PC-3 (cell line): ENCODE measurements at regions not wholly inside any gene's neighbourhood (a gene's known extent, or its start where the extent isn't known, plus 50 kb on each side); places are given as distances from the start of the nearest gene placed in this dataset.
"Not testable (repeated sequence)": the region's sequence is repeated elsewhere in the genome, so short reads cannot be mapped to it uniquely, and the experiment has no call there.

Source experiments
- ATAC-seq: fragments of 200-7000 bp; cut with Tn5 transposase; 2 replicates; pipeline ENCODE4 v1.9.1; 2020; ENCODE audit warnings: mild to moderate bottlenecking, moderate library complexity
- BruUV-seq: library from RNA; stranded (reverse); fragments of 400-500 nt; replicated peaks from 2 replicates; lab custom pipeline; 2021; lab: Mats Ljungman, UMichigan
- CTCF ChIA-PET: fragments of 300-600 bp; sonication (Branson Sonifier 250); formaldehyde crosslinking; loops from one replicate; lab custom pipeline; 2022; ENCODE audit warnings: antibody characterized with exemption; lab: Charles Lee
- POLR2A ChIA-PET: fragments of 300-600 bp; sonication (Branson Sonifier 250); formaldehyde crosslinking; loops from one replicate; lab custom pipeline; 2022; ENCODE audit warnings: antibody characterized with exemption; ENCODE audit not compliant: unreplicated experiment; lab: Charles Lee
- DNase-seq: peaks from one replicate; pipeline ENCODE4 v3.0.0-alpha.2; 2015
- H2AFZ ChIP-seq: fragments of 300-600 bp; sonication (generic); 2 replicates; pipeline ENCODE4 v1.6.0; 2016; ENCODE audit warnings: antibody characterized with exemption, low read length
- H3F3A ChIP-seq: fragments of 300-600 bp; sonication (generic); one replicate; pipeline ENCODE4 v1.6.0; 2017; ENCODE audit warnings: antibody characterized with exemption, low read length, control low read depth, mild to moderate bottlenecking; ENCODE audit not compliant: unreplicated experiment
- H3K27ac ChIP-seq: fragments of 300-600 bp; sonication (generic); 2 replicates; pipeline ENCODE4 v1.5.1; 2016; ENCODE audit warnings: mild to moderate bottlenecking, low read length
- H3K27me3 ChIP-seq: fragments of 300-600 bp; sonication (generic); 2 replicates; pipeline ENCODE4 v1.6.1; 2016; ENCODE audit warnings: low read length, mixed read lengths
- H3K36me3 ChIP-seq: fragments of 300-600 bp; sonication (generic); 2 replicates; pipeline ENCODE4 v1.6.1; 2016; ENCODE audit warnings: low read depth, mixed run types, low read length, mixed read lengths
- H3K4me1 ChIP-seq: fragments of 300-600 bp; sonication (generic); 2 replicates; pipeline ENCODE4 v1.5.1; 2016; ENCODE audit warnings: low read length; ENCODE audit not compliant: insufficient read depth
- H3K4me2 ChIP-seq: fragments of 300-600 bp; sonication (generic); 2 replicates; pipeline ENCODE4 v1.6.0; 2016; ENCODE audit warnings: low read length
- H3K4me3 ChIP-seq: fragments of 300-600 bp; sonication (generic); 2 replicates; pipeline ENCODE4 v1.5.1; 2016; ENCODE audit warnings: mild to moderate bottlenecking, low read length, mixed read lengths
- H3K79me2 ChIP-seq: fragments of 300-600 bp; sonication (generic); 2 replicates; pipeline ENCODE4 v1.6.1; 2017; ENCODE audit warnings: low read length, mixed read lengths
- H3K9ac ChIP-seq: fragments of 300-600 bp; sonication (generic); 2 replicates; pipeline ENCODE4 v1.6.0; 2016; ENCODE audit warnings: mild to moderate bottlenecking, low read length
- H3K9me2 ChIP-seq: fragments of 300-600 bp; sonication (generic); replicated peaks from 2 replicates; pipeline ENCODE4 v1.6.1; 2016; ENCODE audit warnings: mixed run types, low read length, mixed read lengths
- H3K9me3 ChIP-seq: fragments of 300-600 bp; sonication (generic); 2 replicates; pipeline ENCODE4 v1.6.1; 2016; ENCODE audit warnings: low read length, mixed read lengths
- H4K20me1 ChIP-seq: fragments of 300-600 bp; sonication (generic); 2 replicates; pipeline ENCODE4 v1.6.1; 2016; ENCODE audit warnings: low read length, mixed read lengths
- EZH2 ChIP-seq: fragments of 300-600 bp; sonication (generic); IDR thresholded peaks from one replicate; pipeline ENCODE4 v1.6.1; 2017; ENCODE audit warnings: antibody characterized with exemption, mild to moderate bottlenecking, low read length; ENCODE audit not compliant: unreplicated experiment
- EZH2phosphoT487 ChIP-seq: fragments of 300-600 bp; sonication (generic); IDR thresholded peaks from 2 replicates; pipeline ENCODE4 v1.6.1; 2018; ENCODE audit warnings: mild to moderate bottlenecking, antibody characterized with exemption, low read length, borderline replicate concordance
- intact Hi-C: fragments of 100-400 bp; cut with micrococcal nuclease; formaldehyde crosslinking; loops from 2 replicates; pipeline ENCODE4 v1.9.0; 2023
- TF ChIP-seq, protein P1 (sequence below): fragments of 300-600 bp; sonication (generic); conservative IDR thresholded peaks from 2 replicates; pipeline ENCODE4 v1.5.1; 2017; ENCODE audit warnings: antibody characterized with exemption, low read depth, mild to moderate bottlenecking, low read length

DNA sequence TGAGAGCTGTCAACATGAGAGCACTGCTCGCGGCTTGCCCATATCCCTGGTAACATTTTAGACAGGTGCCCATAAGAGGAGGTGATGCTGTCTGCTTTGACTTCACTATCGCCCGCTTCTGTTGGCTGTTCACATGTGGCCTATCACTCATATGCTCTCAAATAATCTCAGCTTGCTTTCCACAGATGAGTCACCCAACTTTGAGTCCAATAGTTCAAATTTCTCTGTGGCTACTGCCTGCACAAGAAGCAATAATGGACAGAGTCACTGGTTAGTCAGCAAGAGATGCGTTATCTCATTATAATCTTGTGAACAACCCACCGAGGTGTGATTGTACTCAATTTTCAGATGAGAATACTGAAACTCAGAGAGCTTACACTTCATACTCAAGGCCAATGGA lies 1714.1 kb downstream of the LRRC4C start:
- intact Hi-C loops = no loop called here
- ChIA-PET CTCF (no interaction called here), POLR2A (no interaction called here)
- H3K36me3 ChIP-seq = no peaks in the 10 kb centered on the region
- H3K27me3 ChIP-seq = no peaks in the 10 kb centered on the region
- DNase-seq (peak; percentile 55), ATAC-seq (no peak)
- no peaks in the 10 kb centered on the region for H3K4me1 ChIP-seq
- H2AFZ ChIP-seq = no peak overlapping the region
- H4K20me1 ChIP-seq = no peaks in the 10 kb centered on the region
- no peaks in the 10 kb centered on the region for H3K9me3 ChIP-seq
- H3K4me3 ChIP-seq = no peak overlapping the region
- no peaks in the 10 kb centered on the region for H3K9me2 ChIP-seq
- no TSS peak for BruUV-seq
- H3K27ac ChIP-seq = no peak overlapping the region
- H3F3A ChIP-seq = no peaks in the 10 kb centered on the region
- H3K9ac ChIP-seq = no peak overlapping the region
- TF ChIP-seq, protein P1, sequence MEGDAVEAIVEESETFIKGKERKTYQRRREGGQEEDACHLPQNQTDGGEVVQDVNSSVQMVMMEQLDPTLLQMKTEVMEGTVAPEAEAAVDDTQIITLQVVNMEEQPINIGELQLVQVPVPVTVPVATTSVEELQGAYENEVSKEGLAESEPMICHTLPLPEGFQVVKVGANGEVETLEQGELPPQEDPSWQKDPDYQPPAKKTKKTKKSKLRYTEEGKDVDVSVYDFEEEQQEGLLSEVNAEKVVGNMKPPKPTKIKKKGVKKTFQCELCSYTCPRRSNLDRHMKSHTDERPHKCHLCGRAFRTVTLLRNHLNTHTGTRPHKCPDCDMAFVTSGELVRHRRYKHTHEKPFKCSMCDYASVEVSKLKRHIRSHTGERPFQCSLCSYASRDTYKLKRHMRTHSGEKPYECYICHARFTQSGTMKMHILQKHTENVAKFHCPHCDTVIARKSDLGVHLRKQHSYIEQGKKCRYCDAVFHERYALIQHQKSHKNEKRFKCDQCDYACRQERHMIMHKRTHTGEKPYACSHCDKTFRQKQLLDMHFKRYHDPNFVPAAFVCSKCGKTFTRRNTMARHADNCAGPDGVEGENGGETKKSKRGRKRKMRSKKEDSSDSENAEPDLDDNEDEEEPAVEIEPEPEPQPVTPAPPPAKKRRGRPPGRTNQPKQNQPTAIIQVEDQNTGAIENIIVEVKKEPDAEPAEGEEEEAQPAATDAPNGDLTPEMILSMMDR = no peak
- TF ChIP-seq EZH2phosphoT487 (no peak), EZH2 (no peak)
- no peak overlapping the region for H3K4me2 ChIP-seq
- H3K79me2 ChIP-seq = no peaks in the 10 kb centered on the region

DNA sequence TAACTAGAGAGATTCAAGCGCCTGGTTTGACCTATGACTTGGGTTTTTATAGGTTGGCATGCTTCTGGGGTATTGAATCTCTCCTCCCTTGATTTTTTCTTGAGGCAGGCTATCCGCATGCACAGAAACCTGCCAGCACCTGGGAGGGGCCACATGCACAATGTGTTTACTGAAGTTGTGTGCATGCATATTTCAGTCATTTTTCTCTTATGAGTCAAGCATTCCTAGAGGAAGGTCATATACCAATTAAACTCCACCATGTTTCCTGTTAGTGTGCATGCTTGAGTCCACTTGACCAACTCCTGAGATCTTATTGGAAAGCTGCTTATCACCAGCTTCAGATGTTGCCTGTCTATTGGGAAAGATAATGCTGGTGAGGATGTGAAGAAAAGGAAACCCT lies 1718.4 kb downstream of the LRRC4C start:
- no peak overlapping the region for H3K9ac ChIP-seq
- TF ChIP-seq EZH2phosphoT487 (no peak), EZH2 (no peak)
- no peaks in the 10 kb centered on the region for H3K9me2 ChIP-seq
- no peak overlapping the region for H2AFZ ChIP-seq
- ChIA-PET CTCF (no interaction called here), POLR2A (no interaction called here)
- H3K9me3 ChIP-seq = no peaks in the 10 kb centered on the region
- H3F3A ChIP-seq = no peaks in the 10 kb centered on the region
- BruUV-seq = no TSS peak
- no peaks in the 10 kb centered on the region for H3K36me3 ChIP-seq
- H3K4me1 ChIP-seq = no peaks in the 10 kb centered on the region
- intact Hi-C loops = no loop called here
- no peak overlapping the region for H3K4me3 ChIP-seq
- no peaks in the 10 kb centered on the region for H4K20me1 ChIP-seq
- no peak for ATAC-seq
- no peak overlapping the region for H3K27ac ChIP-seq
- peak; percentile 67 for DNase-seq
- H3K27me3 ChIP-seq = no peaks in the 10 kb centered on the region
- H3K4me2 ChIP-seq = no peak overlapping the region
- no peaks in the 10 kb centered on the region for H3K79me2 ChIP-seq

DNA sequence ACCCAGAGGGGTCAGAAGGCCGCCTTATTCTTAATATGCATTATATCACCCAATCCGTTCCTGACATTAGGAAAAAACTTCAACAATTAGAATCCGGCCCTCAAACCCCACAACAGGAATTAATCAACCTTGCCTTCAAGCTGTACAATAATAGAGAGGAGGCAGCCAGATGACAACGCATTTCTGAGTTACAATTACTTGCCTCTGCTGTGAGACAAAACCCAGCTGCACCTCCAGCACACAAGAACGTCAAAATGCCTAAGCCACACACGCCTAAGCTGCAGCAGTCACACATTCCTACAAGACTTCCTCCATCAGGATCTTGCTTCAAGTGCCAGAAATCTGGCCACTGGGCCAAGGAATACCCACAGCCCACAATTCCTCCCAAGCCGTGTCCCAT lies 1723.1 kb downstream of the LRRC4C start:
- H3K9me3 ChIP-seq, H3K4me3 ChIP-seq, intact Hi-C loops, DNase-seq, H3K27me3 ChIP-seq, H3K9me2 ChIP-seq, H4K20me1 ChIP-seq, H3K4me1 ChIP-seq, H3K36me3 ChIP-seq, BruUV-seq, H2AFZ ChIP-seq, H3K27ac ChIP-seq, H3K79me2 ChIP-seq, ATAC-seq, H3K4me2 ChIP-seq, H3F3A ChIP-seq, H3K9ac ChIP-seq, POLR2A ChIA-PET, CTCF ChIA-PET: not testable (repeated sequence)

DNA sequence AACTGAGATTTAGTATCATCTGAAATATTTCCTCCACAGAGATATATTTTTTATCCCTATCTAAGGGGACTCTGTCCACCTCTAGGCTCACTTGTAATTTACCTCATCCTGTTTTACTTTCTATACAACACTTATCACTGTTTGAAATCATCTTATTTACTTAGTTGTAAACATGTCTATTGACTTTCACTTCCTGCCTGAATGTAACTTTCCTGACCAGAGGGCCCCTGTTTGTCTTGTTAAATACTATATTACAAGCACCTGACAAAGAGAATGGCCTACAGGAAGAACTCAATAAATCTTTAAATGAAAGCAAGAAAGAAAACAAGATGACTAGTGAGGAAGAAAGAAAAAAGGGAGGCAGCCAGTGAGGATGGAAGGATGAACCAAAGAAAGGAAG lies 1727.5 kb downstream of the LRRC4C start:
- H3K27me3 ChIP-seq = no peaks in the 10 kb centered on the region
- TF ChIP-seq EZH2 (no peak), EZH2phosphoT487 (no peak)
- TF ChIP-seq, protein P1 = no peak
- no peaks in the 10 kb centered on the region for H3K9me2 ChIP-seq
- DNase-seq (no peak), ATAC-seq (no peak)
- BruUV-seq = no TSS peak
- no peaks in the 10 kb centered on the region for H3K4me1 ChIP-seq
- no peak overlapping the region for H3K4me2 ChIP-seq
- no peaks in the 10 kb centered on the region for H4K20me1 ChIP-seq
- no peak overlapping the region for H2AFZ ChIP-seq
- H3K79me2 ChIP-seq = no peaks in the 10 kb centered on the region
- H3K36me3 ChIP-seq = no peaks in the 10 kb centered on the region
- H3K4me3 ChIP-seq = no peak overlapping the region
- no peaks in the 10 kb centered on the region for H3K9me3 ChIP-seq
- POLR2A ChIA-PET = no interaction called here
- intact Hi-C loops = no loop called here
- no peaks in the 10 kb centered on the region for H3F3A ChIP-seq
- no peak overlapping the region for H3K9ac ChIP-seq
- CTCF ChIA-PET = no interaction called here
- H3K27ac ChIP-seq = no peak overlapping the region
